GM13977 (cell line): ENCODE measurements at regions not wholly inside any gene's neighbourhood (a gene's known extent, or its start where the extent isn't known, plus 50 kb on each side); places are given as distances from the start of the nearest gene placed in this dataset.

Source experiments
- DNase-seq: peaks from one replicate; pipeline ENCODE4 v3.0.0; 2012; ENCODE audit warnings: low spot score
- in situ Hi-C: fragments of 300-500 bp; cut with MboI; formaldehyde crosslinking; loops from one replicate; pipeline ENCODE4 v1.12.0; 2022; ENCODE audit warnings: low sequenced_read_pairs, low pct_unique_long_range_greater_than_20kb, mixed read lengths, inconsistent platforms; ENCODE audit not compliant: unreplicated experiment
- TF ChIP-seq, protein P1 (sequence below): IDR thresholded peaks from 2 replicates; pipeline ENCODE4 v1.5.1; 2012; ENCODE audit warnings: mild to moderate bottlenecking, control low read depth; ENCODE audit not compliant: insufficient read depth; ENCODE audit errors: extremely low read depth, missing control alignments

DNA sequence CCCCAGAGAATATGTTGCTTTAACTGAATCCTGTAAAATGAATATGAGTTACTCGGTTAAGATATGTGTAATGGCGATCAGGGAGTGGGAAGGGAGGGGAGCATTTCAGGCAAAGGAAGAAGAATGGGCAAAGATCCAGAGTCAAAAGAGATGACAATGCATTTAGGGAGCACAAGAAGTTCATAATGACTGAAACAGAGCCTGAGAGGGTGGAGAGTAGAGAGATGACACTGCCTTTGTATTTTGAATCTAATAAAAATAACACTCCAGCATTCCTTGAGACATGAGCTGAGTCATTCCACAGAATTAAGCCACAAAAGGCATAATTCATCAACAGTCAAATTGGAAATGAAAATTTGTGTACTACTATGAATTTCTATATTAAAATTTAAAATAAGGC, 105.3 kb upstream of the PEX5L start:
- DNase-seq = no peak
- in situ Hi-C loops = no loop called here
- TF ChIP-seq, protein P1, sequence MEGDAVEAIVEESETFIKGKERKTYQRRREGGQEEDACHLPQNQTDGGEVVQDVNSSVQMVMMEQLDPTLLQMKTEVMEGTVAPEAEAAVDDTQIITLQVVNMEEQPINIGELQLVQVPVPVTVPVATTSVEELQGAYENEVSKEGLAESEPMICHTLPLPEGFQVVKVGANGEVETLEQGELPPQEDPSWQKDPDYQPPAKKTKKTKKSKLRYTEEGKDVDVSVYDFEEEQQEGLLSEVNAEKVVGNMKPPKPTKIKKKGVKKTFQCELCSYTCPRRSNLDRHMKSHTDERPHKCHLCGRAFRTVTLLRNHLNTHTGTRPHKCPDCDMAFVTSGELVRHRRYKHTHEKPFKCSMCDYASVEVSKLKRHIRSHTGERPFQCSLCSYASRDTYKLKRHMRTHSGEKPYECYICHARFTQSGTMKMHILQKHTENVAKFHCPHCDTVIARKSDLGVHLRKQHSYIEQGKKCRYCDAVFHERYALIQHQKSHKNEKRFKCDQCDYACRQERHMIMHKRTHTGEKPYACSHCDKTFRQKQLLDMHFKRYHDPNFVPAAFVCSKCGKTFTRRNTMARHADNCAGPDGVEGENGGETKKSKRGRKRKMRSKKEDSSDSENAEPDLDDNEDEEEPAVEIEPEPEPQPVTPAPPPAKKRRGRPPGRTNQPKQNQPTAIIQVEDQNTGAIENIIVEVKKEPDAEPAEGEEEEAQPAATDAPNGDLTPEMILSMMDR = no peak

DNA sequence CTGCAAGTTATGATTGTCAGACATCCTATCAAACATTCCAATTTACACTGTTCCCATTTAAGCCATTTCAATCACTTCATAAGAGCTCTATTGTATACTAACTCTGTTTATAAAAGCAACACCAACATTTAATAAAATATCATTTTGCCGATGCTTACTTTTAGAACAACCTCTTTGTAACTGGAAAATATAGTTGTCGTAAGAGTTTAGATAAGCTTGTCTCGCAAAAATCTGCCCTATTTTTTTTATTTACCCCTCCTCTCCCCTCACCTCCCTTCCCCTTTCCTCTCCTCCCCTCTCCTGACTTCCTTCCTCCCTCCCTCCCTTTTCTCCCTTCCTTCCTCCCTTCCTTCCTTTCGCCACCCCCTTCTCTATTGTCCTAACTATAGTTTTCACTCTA, 105.7 kb upstream of the PEX5L start:
- TF ChIP-seq, protein P1 = no peak
- no peak for DNase-seq
- in situ Hi-C loops = no loop called here

DNA sequence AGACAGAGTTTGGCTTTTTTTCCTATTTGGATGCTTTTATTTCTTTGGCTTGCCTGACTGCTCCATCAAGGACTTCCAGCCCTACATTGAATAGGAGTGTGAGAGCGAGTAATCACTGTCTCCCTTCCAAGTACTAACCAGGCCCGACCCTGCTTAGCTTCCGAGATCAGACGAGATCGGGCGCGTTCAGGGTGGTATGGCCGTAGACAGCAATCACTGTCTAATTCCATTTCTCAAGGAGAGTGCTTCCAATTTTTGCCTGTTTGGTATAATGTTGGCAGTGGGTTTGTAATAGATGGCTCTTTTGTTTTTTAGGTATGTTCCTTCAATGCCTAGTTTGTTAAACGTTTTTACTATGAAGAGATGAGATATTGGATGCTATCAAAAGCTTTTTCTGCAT, 125.0 kb upstream of the PEX5L start:
- TF ChIP-seq, protein P1 = no peak
- no peak for DNase-seq
- in situ Hi-C loops = no loop called here

DNA sequence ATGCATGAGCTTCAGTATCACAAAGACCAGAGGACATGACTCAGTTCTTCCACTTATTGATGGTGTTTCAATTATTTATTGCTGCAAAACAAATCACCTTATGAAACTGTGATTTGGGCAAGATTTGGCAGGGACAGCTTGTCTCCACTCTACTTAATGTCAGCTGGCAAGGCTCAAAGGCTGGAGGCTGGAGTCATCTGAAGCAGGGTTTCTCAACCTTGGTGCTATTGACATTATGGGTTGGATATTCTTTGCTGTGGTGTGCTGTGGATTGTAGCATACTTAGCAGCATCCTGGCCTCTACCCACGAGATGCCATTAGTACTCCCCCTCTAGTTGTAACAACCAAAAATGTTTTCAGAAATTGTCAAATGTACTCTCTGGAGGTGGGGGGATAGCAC, 138.8 kb upstream of the PEX5L start:
- TF ChIP-seq, protein P1 = no peak
- no peak for DNase-seq
- in situ Hi-C loops = no loop called here

DNA sequence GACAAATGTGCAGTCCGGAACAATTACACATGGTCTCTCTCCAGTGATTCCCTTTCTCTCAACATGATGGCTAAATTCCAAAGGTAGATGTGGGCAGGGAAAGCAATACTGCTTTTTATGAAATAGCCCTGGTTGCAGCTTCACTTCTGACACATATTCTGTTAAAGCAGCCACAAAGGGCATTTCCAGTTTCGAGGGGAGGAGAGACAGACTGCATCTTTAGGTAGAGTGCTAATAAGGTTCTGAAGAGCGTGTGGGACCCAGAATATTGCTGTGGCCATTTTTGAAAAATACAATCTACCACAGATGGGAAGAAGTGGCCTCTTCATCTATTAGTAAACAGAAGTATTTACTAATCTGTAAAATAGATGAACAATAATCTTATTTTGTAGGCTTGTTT, 139.3 kb upstream of the PEX5L start:
- TF ChIP-seq, protein P1 = no peak
- in situ Hi-C loops = no loop called here

DNA sequence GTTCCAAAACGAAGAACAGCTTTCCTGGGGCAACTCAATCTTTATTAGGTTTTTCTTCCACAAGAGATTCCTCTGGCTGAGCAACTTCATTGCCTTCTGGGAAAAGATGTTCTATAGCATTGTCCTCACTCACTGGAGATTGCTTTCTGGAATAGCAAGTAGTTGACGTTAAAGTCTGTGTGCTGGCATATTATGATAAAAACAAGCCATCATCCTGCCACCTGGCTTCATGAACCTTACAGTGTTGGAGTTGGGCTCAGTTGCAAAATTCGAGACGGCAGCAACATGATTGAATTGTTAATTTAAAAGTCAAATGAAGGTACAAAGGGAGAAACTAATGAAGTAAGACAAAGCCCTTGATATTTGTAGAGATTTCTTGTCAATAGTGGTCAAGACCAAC, 140.5 kb upstream of the PEX5L start:
- TF ChIP-seq, protein P1 = no peak
- DNase-seq = no peak
- in situ Hi-C loops = no loop called here

More for the DNA sequence above, 139.3 kb upstream of the PEX5L start:
- no peak for DNase-seq

DNA sequence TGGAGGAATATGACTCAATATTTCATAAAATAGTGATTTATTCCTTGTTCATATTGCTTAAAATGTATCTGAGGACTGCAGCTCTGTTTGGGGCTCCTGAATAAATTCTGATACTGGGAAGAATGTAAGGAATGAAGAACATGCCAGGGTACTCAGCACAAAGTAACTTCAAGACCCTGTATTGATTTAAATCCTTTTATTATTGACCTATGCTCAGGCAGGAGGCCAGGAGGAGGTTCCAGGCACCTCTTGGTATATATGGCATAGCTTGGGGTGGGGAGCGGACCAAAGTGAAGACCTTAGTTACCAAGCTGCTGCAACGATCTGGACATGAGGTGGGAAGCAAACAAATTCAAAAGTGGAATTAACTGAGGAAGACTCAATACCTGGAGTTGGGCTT, 142.8 kb upstream of the PEX5L start:
- TF ChIP-seq, protein P1 = no peak
- in situ Hi-C loops = no loop called here
- no peak for DNase-seq
